Uterus (tissue), 3 donors: ENCODE measurements at regions not wholly inside any gene's neighbourhood (a gene's known extent, or its start where the extent isn't known, plus 50 kb on each side); places are given as distances from the start of the nearest gene placed in this dataset.
"Not testable (repeated sequence)": the region's sequence is repeated elsewhere in the genome, so short reads cannot be mapped to it uniquely, and the experiment has no call there.

Experiments
- DNase-seq, 2 donors: peaks; one replicate each; pipeline ENCODE4 v3.0.0-alpha.2; 2019 to 2020
- H3K27ac ChIP-seq, 2 donors: fragments of 200-600 bp; sonication (generic); 1 replicate in 1 of 2; 2 replicates in 1 of 2; pipeline ENCODE4 v1.5.1; 2016 to 2018
- H3K27me3 ChIP-seq, 2 donors: fragments of 200-600 bp; sonication (generic); one replicate each; pipeline ENCODE4 v1.5.1; 2018 to 2019; ENCODE audit warnings: control low read depth in 1 of 2
- H3K36me3 ChIP-seq, 2 donors: fragments of 200-600 bp; sonication (generic); one replicate each; pipeline ENCODE4 v1.5.1; 2019; ENCODE audit warnings: control low read depth in 1 of 2
- H3K4me1 ChIP-seq, 2 donors: fragments of 200-600 bp; sonication (generic); one replicate each; pipeline ENCODE4 v1.5.1; 2018 to 2019; ENCODE audit warnings: control low read depth in 1 of 2
- H3K4me3 ChIP-seq, 2 donors: fragments of 200-600 bp; sonication (generic); 1 replicate in 1 of 2; 2 replicates in 1 of 2; pipeline ENCODE4 v1.5.1; 2018 to 2019; ENCODE audit warnings: mild to moderate bottlenecking in 1 of 2
- H3K9me3 ChIP-seq, 2 donors: fragments of 200-600 bp; sonication (generic); one replicate each; pipeline ENCODE4 v1.5.1; 2019; ENCODE audit warnings: control low read depth in 1 of 2
- POLR2A ChIP-seq, 2 donors: fragments of 450-650 bp; IDR thresholded peaks; one replicate each; pipeline ENCODE4 v1.6.1; 2016; ENCODE audit warnings: antibody characterized with exemption in 2 of 2, mild to moderate bottlenecking in 1 of 2, moderate library complexity in 1 of 2
- intact Hi-C: fragments of 100-400 bp; cut with DNase I; formaldehyde crosslinking; loops from one replicate; pipeline ENCODE4 v1.15.1; 2023; ENCODE audit warnings: low total_unique reads
- TF ChIP-seq, protein P1 (sequence below), 4 experiments: fragments of 200-600 bp in 2 of 4; fragments of 450-650 bp in 2 of 4; sonication (generic) in 2 of 4; IDR thresholded peaks; one replicate each; pipeline ENCODE4 v1.5.1; 2016 to 2019; ENCODE audit warnings: antibody characterized with exemption in 4 of 4, mild to moderate bottlenecking in 2 of 4, moderate library complexity in 1 of 4
- donor health status: DM: yes; HTN: yes; CAD: no.

DNA sequence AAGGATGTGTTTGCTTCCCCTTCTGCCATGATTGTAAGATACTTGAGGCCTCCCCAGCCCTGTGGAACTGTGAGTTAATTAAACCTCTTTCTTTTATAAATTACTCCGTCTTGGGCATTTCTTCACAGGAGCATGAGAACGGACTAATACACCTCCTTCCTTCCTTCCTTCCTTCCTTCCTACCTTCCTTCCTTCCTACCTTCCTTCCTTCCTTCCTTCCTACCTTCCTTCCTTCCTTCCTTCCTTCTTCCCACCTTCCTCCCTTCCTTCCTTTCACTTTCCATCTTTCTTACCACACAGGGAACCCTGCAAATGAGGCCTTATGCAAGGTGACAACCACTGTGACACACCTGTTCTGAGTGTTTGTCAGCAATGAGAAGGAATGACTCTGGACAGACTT lies 141.3 kb upstream of the EXOC2 start:
- Histone ChIP-seq H3K27me3 (no peaks in the 10 kb centered on the region), H3K4me3 (no peak overlapping the region), H3K36me3 (no peaks in the 10 kb centered on the region), H3K9me3 (no peaks in the 10 kb centered on the region), H3K4me1 (no peaks in the 10 kb centered on the region), H3K27ac (no peak overlapping the region)
- intact Hi-C loops: no loop called here
- DNase-seq: no peak
- no peak for TF ChIP-seq POLR2A (IDR thresholded peaks at IDR 0.05)
- TF ChIP-seq, protein P1, sequence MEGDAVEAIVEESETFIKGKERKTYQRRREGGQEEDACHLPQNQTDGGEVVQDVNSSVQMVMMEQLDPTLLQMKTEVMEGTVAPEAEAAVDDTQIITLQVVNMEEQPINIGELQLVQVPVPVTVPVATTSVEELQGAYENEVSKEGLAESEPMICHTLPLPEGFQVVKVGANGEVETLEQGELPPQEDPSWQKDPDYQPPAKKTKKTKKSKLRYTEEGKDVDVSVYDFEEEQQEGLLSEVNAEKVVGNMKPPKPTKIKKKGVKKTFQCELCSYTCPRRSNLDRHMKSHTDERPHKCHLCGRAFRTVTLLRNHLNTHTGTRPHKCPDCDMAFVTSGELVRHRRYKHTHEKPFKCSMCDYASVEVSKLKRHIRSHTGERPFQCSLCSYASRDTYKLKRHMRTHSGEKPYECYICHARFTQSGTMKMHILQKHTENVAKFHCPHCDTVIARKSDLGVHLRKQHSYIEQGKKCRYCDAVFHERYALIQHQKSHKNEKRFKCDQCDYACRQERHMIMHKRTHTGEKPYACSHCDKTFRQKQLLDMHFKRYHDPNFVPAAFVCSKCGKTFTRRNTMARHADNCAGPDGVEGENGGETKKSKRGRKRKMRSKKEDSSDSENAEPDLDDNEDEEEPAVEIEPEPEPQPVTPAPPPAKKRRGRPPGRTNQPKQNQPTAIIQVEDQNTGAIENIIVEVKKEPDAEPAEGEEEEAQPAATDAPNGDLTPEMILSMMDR (IDR thresholded peaks at IDR 0.05): no peak

DNA sequence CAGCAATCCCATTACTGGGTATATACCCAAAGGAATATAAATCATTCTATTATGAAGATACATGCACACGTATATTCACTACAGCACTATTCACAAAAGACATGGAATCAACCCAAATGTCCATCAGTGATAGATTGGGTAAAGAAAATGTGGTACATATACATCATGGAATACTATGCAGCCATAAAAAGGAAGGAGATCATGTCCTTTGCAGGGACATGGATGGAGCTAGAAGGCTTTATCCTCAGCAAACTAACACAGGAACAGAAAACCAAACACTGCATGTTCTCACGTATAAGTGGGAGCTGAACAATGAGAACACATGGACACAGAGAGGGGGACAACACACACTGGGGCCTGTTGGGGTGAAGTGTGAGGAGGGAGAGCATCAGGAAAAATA lies 139.9 kb upstream of the EXOC2 start:
- H3K36me3 ChIP-seq, H3K4me1 ChIP-seq, DNase-seq, H3K27me3 ChIP-seq, H3K27ac ChIP-seq, H3K4me3 ChIP-seq, intact Hi-C loops, H3K9me3 ChIP-seq: not testable (repeated sequence)

DNA sequence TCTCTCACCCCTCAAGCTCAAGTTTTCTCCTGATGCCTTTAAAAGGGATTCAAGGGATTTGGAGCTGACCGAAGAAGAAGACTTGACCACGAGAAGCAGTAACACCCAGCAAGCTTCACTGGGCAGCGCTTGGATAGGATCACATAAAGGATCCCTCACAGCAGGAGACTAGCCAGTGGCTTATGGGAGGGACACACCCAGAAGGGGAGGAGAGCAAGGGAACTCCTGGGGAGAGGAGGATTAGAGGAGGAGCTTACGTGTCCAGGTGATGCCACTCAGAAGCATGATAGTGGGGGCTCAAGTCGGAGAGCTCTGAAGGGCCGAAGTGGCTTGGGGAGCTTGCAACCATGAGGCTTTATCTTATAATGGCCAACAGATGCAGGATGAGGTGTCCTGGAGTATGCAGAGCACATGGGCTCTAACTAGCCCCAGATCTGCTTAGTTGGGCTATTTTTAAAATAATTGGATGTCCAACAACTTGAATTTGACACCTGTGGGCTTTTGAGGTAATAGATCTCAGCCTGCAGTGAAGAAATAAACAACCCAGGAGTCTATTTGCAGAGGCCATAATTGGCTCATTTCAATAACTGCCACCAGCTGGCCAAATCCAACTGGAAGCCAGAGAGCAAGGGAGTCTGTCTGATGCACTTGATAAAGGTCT lies 137.9 kb upstream of the EXOC2 start:
- no peak for DNase-seq
- TF ChIP-seq, protein P1 (IDR thresholded peaks at IDR 0.05): no peak
- no peak for TF ChIP-seq POLR2A (IDR thresholded peaks at IDR 0.05)
- no peaks in the 10 kb centered on the region for H3K36me3 ChIP-seq
- H3K4me3 ChIP-seq: no peak overlapping the region
- H3K9me3 ChIP-seq: no peaks in the 10 kb centered on the region
- H3K27ac ChIP-seq: no peak overlapping the region
- no peaks in the 10 kb centered on the region for H3K4me1 ChIP-seq
- intact Hi-C loops: no loop called here
- no peaks in the 10 kb centered on the region for H3K27me3 ChIP-seq

DNA sequence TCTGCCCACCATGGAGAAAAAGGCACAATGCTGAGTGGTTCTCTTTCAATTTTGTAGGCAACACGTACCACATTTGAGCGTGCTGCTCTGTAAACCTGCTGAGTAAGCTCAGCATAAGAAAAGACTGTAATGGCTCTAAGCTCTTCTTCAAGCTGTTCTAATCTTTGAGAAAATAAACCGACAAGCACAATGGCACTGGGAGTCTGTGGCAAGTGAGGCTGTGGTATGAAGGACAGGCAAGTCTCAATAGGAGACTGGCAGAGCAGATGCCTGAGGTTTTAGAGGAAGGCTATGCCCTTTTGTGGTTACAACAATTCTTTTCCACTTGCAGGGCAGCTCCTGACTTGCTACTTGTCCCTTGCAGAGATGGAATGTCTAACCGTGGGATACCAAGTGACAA lies 136.7 kb upstream of the EXOC2 start:
- TF ChIP-seq, protein P1 (IDR thresholded peaks at IDR 0.05): no peak
- no peak for TF ChIP-seq POLR2A (IDR thresholded peaks at IDR 0.05)
- Histone ChIP-seq H3K9me3 (no peaks in the 10 kb centered on the region), H3K27me3 (no peaks in the 10 kb centered on the region), H3K36me3 (no peaks in the 10 kb centered on the region), H3K4me1 (no peaks in the 10 kb centered on the region), H3K4me3 (no peak overlapping the region), H3K27ac (no peak overlapping the region)
- intact Hi-C loops: no loop called here
- DNase-seq: no peak

DNA sequence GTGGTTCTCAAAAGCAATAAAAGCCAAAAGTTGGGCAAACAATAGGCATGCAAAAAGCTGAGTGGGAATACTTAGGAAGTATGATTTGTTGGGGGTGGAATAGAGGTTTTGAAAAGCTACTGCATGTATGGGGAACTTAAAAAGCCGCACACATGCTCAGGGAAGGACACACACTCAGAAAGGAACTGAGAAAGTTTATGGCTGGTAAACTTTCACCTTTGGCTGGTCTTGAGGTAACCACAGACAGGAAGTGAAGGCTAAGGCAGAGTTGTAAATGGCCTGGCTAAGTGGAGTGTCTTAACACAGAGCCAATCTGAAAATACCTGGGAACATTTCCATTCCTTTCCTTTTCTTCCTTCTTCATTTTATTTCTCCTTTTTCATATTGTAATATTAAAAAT lies 134.5 kb upstream of the EXOC2 start:
- Histone ChIP-seq H3K36me3 (no peaks in the 10 kb centered on the region), H3K27ac (no peak overlapping the region), H3K27me3 (no peaks in the 10 kb centered on the region), H3K4me3 (no peak overlapping the region), H3K4me1 (no peaks in the 10 kb centered on the region), H3K9me3 (no peaks in the 10 kb centered on the region)
- TF ChIP-seq, protein P1 (IDR thresholded peaks at IDR 0.05): no peak
- no peak for TF ChIP-seq POLR2A (IDR thresholded peaks at IDR 0.05)
- intact Hi-C loops: no loop called here
- no peak for DNase-seq

DNA sequence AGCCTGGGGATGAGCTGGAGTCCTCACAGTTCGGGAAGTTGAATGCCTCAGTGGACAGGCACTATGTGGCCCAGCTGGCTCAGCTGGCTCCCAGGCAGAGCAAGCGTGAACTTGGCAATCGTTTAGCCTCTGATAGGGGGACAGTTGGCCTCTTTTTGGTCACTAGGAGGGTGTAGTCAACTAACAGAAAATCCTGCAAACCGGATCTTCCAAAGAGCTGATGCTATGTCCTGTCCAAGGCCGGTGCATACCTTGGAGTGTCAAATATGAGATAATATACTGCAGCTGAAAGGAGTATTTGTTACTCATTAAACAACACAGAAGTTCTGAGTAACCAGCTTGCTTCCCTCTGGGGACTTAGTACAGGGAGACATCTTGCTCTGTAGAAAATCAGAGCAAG lies 126.2 kb upstream of the EXOC2 start:
- intact Hi-C loops: no loop called here
- H3K27me3 ChIP-seq: no peaks in the 10 kb centered on the region
- no peaks in the 10 kb centered on the region for H3K36me3 ChIP-seq
- TF ChIP-seq POLR2A (IDR thresholded peaks at IDR 0.05): no peak
- TF ChIP-seq, protein P1 (IDR thresholded peaks at IDR 0.05): no peak
- DNase-seq: no peak
- no peak overlapping the region for H3K27ac ChIP-seq
- H3K9me3 ChIP-seq: no peaks in the 10 kb centered on the region
- no peaks in the 10 kb centered on the region for H3K4me1 ChIP-seq
- no peak overlapping the region for H3K4me3 ChIP-seq
